HAP-1 (cell line): ENCODE measurements at regions not wholly inside any gene's neighbourhood (a gene's known extent, or its start where the extent isn't known, plus 50 kb on each side); places are given as distances from the start of the nearest gene placed in this dataset.

Source experiments
- DNase-seq, 2 experiments: peaks; one replicate each; pipeline ENCODE4 v3.0.0-alpha.2; 2016 to 2020; ENCODE audit warnings: low spot score in 2 of 2
- H3K27me3 ChIP-seq: fragments of 250-450 bp; sonication (Bioruptor Pico); 2 replicates; pipeline ENCODE4 v1.5.1; 2020; ENCODE audit warnings: low read depth, mild to moderate bottlenecking, moderate library complexity
- H3K36me3 ChIP-seq: fragments of 250-450 bp; sonication (Bioruptor Pico); replicated peaks from 2 replicates; pipeline ENCODE4 v1.5.1; 2020; ENCODE audit warnings: mild to moderate bottlenecking
- H3K4me1 ChIP-seq: fragments of 250-450 bp; sonication (Bioruptor Pico); 2 replicates; pipeline ENCODE4 v1.5.1; 2020; ENCODE audit warnings: mild to moderate bottlenecking
- H3K4me3 ChIP-seq: fragments of 250-450 bp; sonication (Bioruptor Pico); 2 replicates; pipeline ENCODE4 v1.5.1; 2020; ENCODE audit warnings: mild to moderate bottlenecking, moderate library complexity
- H3K9me3 ChIP-seq: fragments of 250-450 bp; sonication (Bioruptor Pico); 2 replicates; pipeline ENCODE4 v1.5.1; 2020; ENCODE audit warnings: mild to moderate bottlenecking, moderate library complexity
- in situ Hi-C: fragments of 300-500 bp; cut with MboI; formaldehyde crosslinking; loops from 3 replicates; pipeline ENCODE4 v1.14.3; 2020; ENCODE audit warnings: low sequenced_read_pairs, inconsistent platforms, mixed read lengths

- DNase-seq = no peak
- Histone ChIP-seq H3K27me3 (no peaks in the 10 kb centered on the region), H3K9me3 (no peaks in the 10 kb centered on the region), H3K36me3 (no peaks in the 10 kb centered on the region), H3K4me3 (no peak overlapping the region), H3K4me1 (no peaks in the 10 kb centered on the region)
- in situ Hi-C loops = no loop called here
Measured at GRCh38 chr2:173623438-173624319, 269.0 kb downstream of the CDCA7 start.

GRCh38 chr2:173625315-173625714 lies 270.6 kb downstream of the CDCA7 start:
- in situ Hi-C loops = no loop called here
- no peaks in the 10 kb centered on the region for H3K4me1 ChIP-seq

GRCh38 chr2:173629076-173629475 lies 274.4 kb downstream of the CDCA7 start:
- Histone ChIP-seq H3K4me1 (peaks cover 2% of the 10 kb centered on the region; the same call in 1 of the 2 replicates), H3K36me3 (no peaks in the 10 kb centered on the region), H3K27me3 (no peaks in the 10 kb centered on the region), H3K4me3 (no peak overlapping the region), H3K9me3 (no peaks in the 10 kb centered on the region)
- no peak for DNase-seq
- in situ Hi-C loops = no loop called here

More at GRCh38 chr2:173625315-173625714, 270.6 kb downstream of the CDCA7 start:
- Histone ChIP-seq H3K27me3 (no peaks in the 10 kb centered on the region), H3K4me3 (no peak overlapping the region), H3K36me3 (no peaks in the 10 kb centered on the region), H3K9me3 (no peaks in the 10 kb centered on the region)
- no peak for DNase-seq

GRCh38 chr2:173630425-173631126 lies 275.9 kb downstream of the CDCA7 start:
- Histone ChIP-seq H3K27me3 (no peaks in the 10 kb centered on the region), H3K36me3 (no peaks in the 10 kb centered on the region), H3K4me1 (peaks cover 9% of the 10 kb centered on the region), H3K4me3 (no peak overlapping the region), H3K9me3 (peaks cover 5% of the 10 kb centered on the region; the same call in 1 of the 2 replicates)
- no peak for DNase-seq
- in situ Hi-C loops = no loop called here

- H3K36me3 ChIP-seq = no peaks in the 10 kb centered on the region
- H3K4me1 ChIP-seq = peaks cover 9% of the 10 kb centered on the region
- in situ Hi-C loops = no loop called here
- H3K9me3 ChIP-seq = peaks cover 5% of the 10 kb centered on the region; the same call in 1 of the 2 replicates
- no peak for DNase-seq
- no peaks in the 10 kb centered on the region for H3K27me3 ChIP-seq
- no peak overlapping the region for H3K4me3 ChIP-seq
Measured at GRCh38 chr2:173631127-173631460, 276.4 kb downstream of the CDCA7 start.

- in situ Hi-C loops = no loop called here
- H3K36me3 ChIP-seq = no peaks in the 10 kb centered on the region
Measured at GRCh38 chr2:173644146-173644545, 289.5 kb downstream of the CDCA7 start.

GRCh38 chr2:173647681-173648311 lies 293.1 kb downstream of the CDCA7 start:
- Histone ChIP-seq H3K27me3 (no peaks in the 10 kb centered on the region), H3K4me1 (peaks cover 8% of the 10 kb centered on the region), H3K9me3 (peaks cover 3% of the 10 kb centered on the region; the same call in 1 of the 2 replicates), H3K4me3 (no peak overlapping the region), H3K36me3 (no peaks in the 10 kb centered on the region)
- DNase-seq = no peak
- in situ Hi-C loops = no loop called here

More at GRCh38 chr2:173644146-173644545, 289.5 kb downstream of the CDCA7 start:
- no peaks in the 10 kb centered on the region for H3K27me3 ChIP-seq
- H3K9me3 ChIP-seq = no peaks in the 10 kb centered on the region
- H3K4me3 ChIP-seq = no peak overlapping the region
- no peak for DNase-seq
- no peaks in the 10 kb centered on the region for H3K4me1 ChIP-seq

- DNase-seq = no peak
- peaks cover 17% of the 10 kb centered on the region for H3K4me1 ChIP-seq
- H3K9me3 ChIP-seq = peaks cover 3% of the 10 kb centered on the region; the same call in 1 of the 2 replicates
- no peak overlapping the region for H3K4me3 ChIP-seq
- in situ Hi-C loops = no loop called here
- H3K36me3 ChIP-seq = no peaks in the 10 kb centered on the region
- H3K27me3 ChIP-seq = no peaks in the 10 kb centered on the region
Measured at GRCh38 chr2:173648816-173649215, 294.1 kb downstream of the CDCA7 start.

GRCh38 chr2:173649527-173650219 lies 295.0 kb downstream of the CDCA7 start:
- Histone ChIP-seq H3K4me1 (peaks cover 23% of the 10 kb centered on the region), H3K36me3 (no peaks in the 10 kb centered on the region), H3K27me3 (no peaks in the 10 kb centered on the region), H3K4me3 (no peak overlapping the region), H3K9me3 (peaks cover 3% of the 10 kb centered on the region; the same call in 1 of the 2 replicates)
- in situ Hi-C loops = no loop called here
- DNase-seq = no peak

GRCh38 chr2:173651891-173652290 lies 297.2 kb downstream of the CDCA7 start:
- Histone ChIP-seq H3K9me3 (peaks cover 3% of the 10 kb centered on the region; the same call in 1 of the 2 replicates), H3K4me1 (peaks cover 23% of the 10 kb centered on the region), H3K36me3 (no peaks in the 10 kb centered on the region), H3K4me3 (no peak overlapping the region), H3K27me3 (no peaks in the 10 kb centered on the region)
- no peak for DNase-seq
- in situ Hi-C loops = no loop called here

GRCh38 chr2:173652311-173652710 lies 297.6 kb downstream of the CDCA7 start:
- in situ Hi-C loops = no loop called here
- Histone ChIP-seq H3K4me1 (peaks cover 23% of the 10 kb centered on the region), H3K4me3 (no peak overlapping the region), H3K9me3 (peaks cover 3% of the 10 kb centered on the region; the same call in 1 of the 2 replicates), H3K27me3 (no peaks in the 10 kb centered on the region), H3K36me3 (no peaks in the 10 kb centered on the region)
- peak in 1 of 2 experiments; percentile 44 for DNase-seq

GRCh38 chr2:173652767-173653431 lies 298.2 kb downstream of the CDCA7 start:
- Histone ChIP-seq H3K9me3 (peaks cover 3% of the 10 kb centered on the region; the same call in 1 of the 2 replicates), H3K4me1 (peaks cover 23% of the 10 kb centered on the region), H3K27me3 (no peaks in the 10 kb centered on the region), H3K36me3 (no peaks in the 10 kb centered on the region), H3K4me3 (no peak overlapping the region)
- in situ Hi-C loops = no loop called here
- peak; percentile 83 to 97 for DNase-seq

GRCh38 chr2:173653432-173653805 lies 298.7 kb downstream of the CDCA7 start:
- DNase-seq = no peak
- H3K27me3 ChIP-seq = no peaks in the 10 kb centered on the region
- in situ Hi-C loops = no loop called here
- H3K9me3 ChIP-seq = peaks cover 3% of the 10 kb centered on the region; the same call in 1 of the 2 replicates
- no peaks in the 10 kb centered on the region for H3K36me3 ChIP-seq
- H3K4me1 ChIP-seq = peaks cover 23% of the 10 kb centered on the region
- no peak overlapping the region for H3K4me3 ChIP-seq
